Stomach smooth muscle (tissue), 2 donors: ENCODE measurements at regions not wholly inside any gene's neighbourhood (a gene's known extent, or its start where the extent isn't known, plus 50 kb on each side); places are given as distances from the start of the nearest gene placed in this dataset.

ENCODE experiments used
- H3K27ac ChIP-seq: one replicate; pipeline ENCODE4 v1.7.0; 2013; ENCODE audit warnings: mild to moderate bottlenecking, low read length, inconsistent platforms
- H3K27me3 ChIP-seq, 2 donors: one replicate each; pipeline ENCODE4 v1.7.0; 2013; ENCODE audit warnings: low read length in 2 of 2; ENCODE audit not compliant: insufficient read depth in 2 of 2, control insufficient read depth in 1 of 2
- H3K36me3 ChIP-seq, 2 donors: one replicate each; pipeline ENCODE4 v1.7.0; 2013; ENCODE audit warnings: low read length in 2 of 2; ENCODE audit not compliant: control insufficient read depth in 2 of 2, insufficient read depth in 2 of 2
- H3K4me1 ChIP-seq: one replicate; pipeline ENCODE4 v1.7.0; 2013; ENCODE audit warnings: low read length; ENCODE audit not compliant: control insufficient read depth, insufficient read depth
- H3K4me3 ChIP-seq, 2 donors: one replicate each; pipeline ENCODE4 v1.7.0; 2013; ENCODE audit warnings: low read length in 2 of 2
- H3K9ac ChIP-seq, 2 donors: one replicate each; pipeline ENCODE4 v1.7.0; 2013; ENCODE audit warnings: low read length in 2 of 2, mild to moderate bottlenecking in 1 of 2
- H3K9me3 ChIP-seq, 2 donors: one replicate each; pipeline ENCODE4 v1.7.0; 2013; ENCODE audit warnings: low read length in 2 of 2; ENCODE audit not compliant: control insufficient read depth in 2 of 2
- donor health status: healthy.
- donor health status: Pancreatic carcinoma.

GRCh38 chr2:128771401-128771800 is 452.7 kb upstream of the HS6ST1 start:
- Histone ChIP-seq H3K9ac (no peak overlapping the region), H3K4me1 (no peaks in the 10 kb centered on the region), H3K4me3 (no peak overlapping the region), H3K27me3 (no peaks in the 10 kb centered on the region), H3K9me3 (no peaks in the 10 kb centered on the region), H3K27ac (no peak overlapping the region), H3K36me3 (no peaks in the 10 kb centered on the region)

- Histone ChIP-seq H3K4me1 (no peaks in the 10 kb centered on the region), H3K4me3 (no peak overlapping the region), H3K27ac (no peak overlapping the region), H3K9me3 (no peaks in the 10 kb centered on the region), H3K36me3 (no peaks in the 10 kb centered on the region), H3K9ac (no peak overlapping the region), H3K27me3 (no peaks in the 10 kb centered on the region)
Measured at GRCh38 chr2:128772671-128773070, 454.0 kb upstream of the HS6ST1 start.

GRCh38 chr2:128773641-128774319 is 455.1 kb upstream of the HS6ST1 start:
- no peak overlapping the region for H3K27ac ChIP-seq

GRCh38 chr2:128774320-128775216 is 455.9 kb upstream of the HS6ST1 start:
- Histone ChIP-seq H3K4me3 (no peak overlapping the region), H3K36me3 (no peaks in the 10 kb centered on the region)

More at GRCh38 chr2:128773641-128774319, 455.1 kb upstream of the HS6ST1 start:
- Histone ChIP-seq H3K4me1 (no peaks in the 10 kb centered on the region), H3K9me3 (no peaks in the 10 kb centered on the region), H3K9ac (no peak overlapping the region), H3K27me3 (no peaks in the 10 kb centered on the region), H3K36me3 (no peaks in the 10 kb centered on the region), H3K4me3 (no peak overlapping the region)

GRCh38 chr2:128775217-128775913 is 456.7 kb upstream of the HS6ST1 start:
- no peak overlapping the region for H3K4me3 ChIP-seq
- H3K9ac ChIP-seq: no peak overlapping the region

More at GRCh38 chr2:128774320-128775216, 455.9 kb upstream of the HS6ST1 start:
- Histone ChIP-seq H3K9me3 (no peaks in the 10 kb centered on the region), H3K27ac (no peak overlapping the region), H3K4me1 (no peaks in the 10 kb centered on the region), H3K9ac (no peak overlapping the region), H3K27me3 (no peaks in the 10 kb centered on the region)

GRCh38 chr2:128775914-128776285 is 457.2 kb upstream of the HS6ST1 start:
- H3K27me3 ChIP-seq: peaks cover 0 to 3% of the 10 kb centered on the region in 2 donors
- H3K4me3 ChIP-seq: no peak overlapping the region
- no peaks in the 10 kb centered on the region for H3K4me1 ChIP-seq
- H3K9me3 ChIP-seq: no peaks in the 10 kb centered on the region
- no peak overlapping the region for H3K9ac ChIP-seq
- no peaks in the 10 kb centered on the region for H3K36me3 ChIP-seq
- no peak overlapping the region for H3K27ac ChIP-seq

More at GRCh38 chr2:128775217-128775913, 456.7 kb upstream of the HS6ST1 start:
- Histone ChIP-seq H3K4me1 (no peaks in the 10 kb centered on the region), H3K36me3 (no peaks in the 10 kb centered on the region), H3K27ac (no peak overlapping the region), H3K27me3 (peaks cover 0 to 3% of the 10 kb centered on the region in 2 donors), H3K9me3 (no peaks in the 10 kb centered on the region)

- Histone ChIP-seq H3K27ac (no peak overlapping the region), H3K4me3 (no peak overlapping the region), H3K9ac (no peak overlapping the region), H3K36me3 (no peaks in the 10 kb centered on the region), H3K27me3 (peaks cover 0 to 3% of the 10 kb centered on the region in 2 donors), H3K4me1 (no peaks in the 10 kb centered on the region), H3K9me3 (no peaks in the 10 kb centered on the region)
Measured at GRCh38 chr2:128776461-128777195, 458.0 kb upstream of the HS6ST1 start.

- no peak overlapping the region for H3K4me3 ChIP-seq
- no peaks in the 10 kb centered on the region for H3K4me1 ChIP-seq
- no peaks in the 10 kb centered on the region for H3K9me3 ChIP-seq
- H3K9ac ChIP-seq: no peak overlapping the region
- no peak overlapping the region for H3K27ac ChIP-seq
- H3K36me3 ChIP-seq: no peaks in the 10 kb centered on the region
- H3K27me3 ChIP-seq: peaks cover 0 to 3% of the 10 kb centered on the region in 2 donors
Measured at GRCh38 chr2:128777196-128778035, 458.7 kb upstream of the HS6ST1 start.

- no peaks in the 10 kb centered on the region for H3K36me3 ChIP-seq
- no peak overlapping the region for H3K27ac ChIP-seq
- no peak overlapping the region for H3K9ac ChIP-seq
- no peaks in the 10 kb centered on the region for H3K4me1 ChIP-seq
- H3K9me3 ChIP-seq: no peaks in the 10 kb centered on the region
- peaks cover 0 to 3% of the 10 kb centered on the region in 2 donors for H3K27me3 ChIP-seq
- no peak overlapping the region for H3K4me3 ChIP-seq
Measured at GRCh38 chr2:128778843-128779242, 460.2 kb upstream of the HS6ST1 start.
